Fibroblast of skin of abdomen (primary cell): ENCODE measurements at regions not wholly inside any gene's neighbourhood (a gene's known extent, or its start where the extent isn't known, plus 50 kb on each side); places are given as distances from the start of the nearest gene placed in this dataset.

Experiments
- DNase-seq: peaks from one replicate; pipeline ENCODE4 v3.0.0-alpha.2; 2013

DNA sequence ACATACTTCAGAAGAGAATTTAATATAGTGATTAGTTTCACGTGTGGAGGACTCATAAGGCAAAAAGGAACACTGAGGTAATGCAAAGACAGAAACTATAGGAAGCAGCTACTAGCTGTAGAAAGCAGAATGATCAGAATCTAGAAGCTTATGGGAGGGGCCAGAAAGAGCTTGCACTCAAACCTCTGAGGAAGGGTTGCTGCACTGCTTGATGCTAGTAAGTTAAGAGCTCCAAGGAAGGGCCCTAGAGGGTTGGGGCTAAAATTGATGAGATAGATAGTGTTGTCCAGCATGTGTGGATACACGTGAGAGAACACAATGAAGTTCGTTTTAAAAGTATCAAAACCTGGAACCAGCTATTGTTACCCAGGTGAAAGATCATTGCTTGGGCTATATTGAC is 311.1 kb downstream of the SLC6A15 start:
- DNase-seq: no peak

DNA sequence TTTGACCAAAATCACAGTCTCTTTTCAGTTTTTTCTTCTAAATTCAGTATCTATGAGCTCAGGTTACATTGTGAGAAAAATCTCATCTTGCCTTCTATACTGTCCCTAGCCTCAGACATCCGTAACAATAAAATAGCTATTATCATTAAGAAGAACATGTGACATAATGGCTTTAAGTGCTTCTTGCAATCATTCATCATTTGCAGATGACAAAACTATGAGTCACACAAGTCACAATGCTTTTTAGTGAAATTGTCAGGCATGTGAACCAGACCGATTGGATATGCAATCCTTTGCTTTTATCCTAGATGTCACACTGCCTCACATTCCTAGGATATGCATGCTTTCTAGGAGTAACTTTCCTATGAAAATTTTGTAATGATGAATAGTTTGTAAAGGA is 313.1 kb downstream of the SLC6A15 start:
- DNase-seq: peak; percentile 52

DNA sequence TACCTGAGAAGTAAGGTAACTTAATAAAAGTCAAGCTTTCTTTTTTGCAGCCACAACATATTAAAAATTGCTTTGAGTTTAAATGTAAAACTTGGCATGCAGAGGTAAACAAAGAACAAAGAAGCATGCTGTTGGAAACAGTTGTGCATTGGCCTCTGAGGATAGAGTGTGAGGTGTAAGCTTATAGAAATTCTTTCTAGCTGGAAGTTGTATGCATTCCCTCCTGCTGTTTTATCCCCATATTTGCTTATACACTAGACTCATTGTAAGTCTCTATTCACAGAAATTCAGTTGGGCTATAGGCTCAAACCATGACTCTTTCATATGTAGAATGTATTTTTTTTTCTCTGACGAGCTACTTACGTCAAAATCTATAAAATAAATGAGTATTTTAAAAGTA is 316.3 kb downstream of the SLC6A15 start:
- no peak for DNase-seq

DNA sequence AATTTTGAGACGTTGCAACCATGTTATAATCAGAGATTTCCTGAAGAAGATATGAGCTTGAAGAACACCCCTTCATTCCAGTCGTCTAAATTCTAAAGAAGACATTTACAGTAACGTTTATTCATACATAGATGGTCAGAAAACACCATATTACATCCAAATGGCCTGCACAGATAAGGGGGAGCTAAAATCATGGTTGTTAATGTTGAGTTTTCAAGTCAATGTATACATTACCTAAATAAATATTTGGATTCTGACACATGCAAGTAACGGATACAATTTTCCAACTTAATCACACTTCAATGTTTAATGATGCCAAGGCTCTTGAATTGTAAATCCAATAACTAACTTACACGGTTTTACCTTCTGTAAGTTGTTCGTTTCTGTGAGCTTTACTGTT is 318.4 kb downstream of the SLC6A15 start:
- DNase-seq: no peak

DNA sequence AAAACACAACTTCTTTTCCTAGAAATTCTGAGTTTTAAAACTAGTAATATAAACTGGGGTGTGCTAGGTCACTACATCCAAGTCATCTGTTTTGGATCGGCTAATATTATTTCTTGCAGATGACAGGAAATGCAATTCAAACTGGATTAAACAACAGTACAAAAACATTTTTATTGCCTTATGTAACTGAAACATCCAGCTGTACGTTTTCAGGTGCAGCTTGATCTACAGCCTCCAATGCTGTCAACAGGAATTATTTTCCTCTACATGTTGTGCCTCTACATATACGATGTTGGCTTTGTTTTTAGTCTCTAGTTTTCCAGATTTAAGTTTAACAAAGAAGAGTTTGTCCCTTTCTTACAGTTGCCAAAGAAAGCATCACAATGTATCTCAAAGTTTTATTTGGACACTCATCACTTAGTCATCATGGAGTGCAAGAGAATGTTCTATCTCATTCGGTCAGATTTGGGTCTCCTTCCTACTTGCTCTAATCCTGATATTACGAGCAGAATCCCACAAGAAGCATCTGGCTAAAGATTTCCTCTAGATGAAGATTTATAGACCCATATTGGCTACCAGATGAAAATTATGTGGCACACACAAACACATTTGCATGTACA is 326.7 kb downstream of the SLC6A15 start:
- peak; percentile 45 for DNase-seq

DNA sequence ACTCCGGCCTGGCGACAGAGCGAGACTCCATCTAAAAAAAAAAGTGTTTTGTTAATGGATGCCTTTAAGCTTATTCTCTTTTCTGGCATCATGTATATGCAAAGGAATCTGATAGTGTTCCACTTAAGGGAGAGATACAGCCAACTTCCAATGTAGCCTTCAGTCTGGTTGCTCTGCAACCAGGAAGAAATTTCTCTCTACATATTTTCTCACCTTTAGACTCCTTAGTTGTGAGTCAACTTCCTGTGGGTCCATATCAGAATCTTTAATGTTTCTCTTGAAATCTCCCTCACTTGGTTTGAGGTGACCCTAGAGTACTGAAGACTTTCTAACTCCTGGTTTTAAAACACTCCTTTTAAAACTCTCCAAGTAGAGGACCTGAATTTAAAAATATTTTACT is 340.4 kb downstream of the SLC6A15 start:
- DNase-seq: no peak

DNA sequence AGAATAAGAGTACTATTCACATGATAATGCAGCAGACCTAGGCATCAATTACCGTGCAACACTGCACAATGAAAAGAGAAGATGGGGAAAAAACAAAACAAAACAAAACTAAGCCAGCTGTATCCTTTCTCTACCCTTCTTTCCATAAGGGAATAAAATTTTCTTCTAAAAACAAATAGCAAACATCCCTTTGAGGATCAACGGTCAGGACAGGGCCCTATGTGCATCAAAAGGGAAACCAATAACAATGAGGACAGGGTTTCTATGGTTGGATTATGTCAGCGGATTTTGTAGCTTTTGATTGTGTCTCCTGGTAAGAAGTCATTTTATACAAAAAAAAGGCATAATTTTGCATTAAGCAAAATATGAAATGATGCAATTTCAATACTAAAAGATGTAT is 350.3 kb downstream of the SLC6A15 start:
- DNase-seq: no peak

DNA sequence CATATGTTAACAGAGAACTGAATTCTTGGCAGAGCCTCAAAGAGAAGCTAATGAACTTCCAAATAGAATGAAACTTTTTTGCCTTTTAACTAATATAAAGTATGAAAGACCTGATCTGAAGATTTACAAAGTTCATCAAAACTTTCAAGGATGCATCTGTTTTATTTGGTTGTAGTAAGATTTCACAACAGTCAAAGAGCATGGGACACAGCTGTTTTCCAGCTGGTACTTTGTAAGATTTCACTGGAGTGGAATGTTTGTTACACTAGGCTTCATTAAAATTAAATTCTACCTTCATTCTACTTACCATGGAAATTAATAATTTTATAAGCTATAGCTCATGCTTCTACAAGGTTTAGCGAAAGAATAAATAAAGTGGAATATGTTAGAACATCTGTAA is 351.2 kb downstream of the SLC6A15 start:
- peak; percentile 20 for DNase-seq

DNA sequence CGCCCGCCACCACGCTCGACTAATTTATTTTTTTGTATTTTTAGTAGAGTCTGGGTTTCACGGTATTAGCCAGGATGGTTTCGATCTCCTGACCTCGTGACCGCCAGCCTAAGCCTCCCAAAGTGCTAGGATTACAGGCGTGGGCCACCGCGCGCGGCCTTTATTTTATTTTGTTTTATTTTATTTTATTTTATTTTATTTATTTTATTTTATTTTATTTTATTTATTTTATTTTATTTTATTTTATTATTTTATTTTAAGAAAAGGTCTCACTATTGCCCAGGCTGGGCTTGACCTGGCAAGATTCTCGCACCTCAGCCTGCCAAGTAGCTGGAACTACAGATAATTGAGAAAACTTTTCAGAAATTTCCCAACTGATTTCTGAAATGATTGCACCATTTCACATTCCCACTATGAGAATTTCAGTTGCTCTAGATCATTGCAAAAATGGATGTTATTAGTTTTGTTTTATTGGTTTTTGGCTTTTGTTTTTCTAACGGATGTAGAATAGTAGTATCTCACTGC is 358.3 kb downstream of the SLC6A15 start:
- DNase-seq: no peak

DNA sequence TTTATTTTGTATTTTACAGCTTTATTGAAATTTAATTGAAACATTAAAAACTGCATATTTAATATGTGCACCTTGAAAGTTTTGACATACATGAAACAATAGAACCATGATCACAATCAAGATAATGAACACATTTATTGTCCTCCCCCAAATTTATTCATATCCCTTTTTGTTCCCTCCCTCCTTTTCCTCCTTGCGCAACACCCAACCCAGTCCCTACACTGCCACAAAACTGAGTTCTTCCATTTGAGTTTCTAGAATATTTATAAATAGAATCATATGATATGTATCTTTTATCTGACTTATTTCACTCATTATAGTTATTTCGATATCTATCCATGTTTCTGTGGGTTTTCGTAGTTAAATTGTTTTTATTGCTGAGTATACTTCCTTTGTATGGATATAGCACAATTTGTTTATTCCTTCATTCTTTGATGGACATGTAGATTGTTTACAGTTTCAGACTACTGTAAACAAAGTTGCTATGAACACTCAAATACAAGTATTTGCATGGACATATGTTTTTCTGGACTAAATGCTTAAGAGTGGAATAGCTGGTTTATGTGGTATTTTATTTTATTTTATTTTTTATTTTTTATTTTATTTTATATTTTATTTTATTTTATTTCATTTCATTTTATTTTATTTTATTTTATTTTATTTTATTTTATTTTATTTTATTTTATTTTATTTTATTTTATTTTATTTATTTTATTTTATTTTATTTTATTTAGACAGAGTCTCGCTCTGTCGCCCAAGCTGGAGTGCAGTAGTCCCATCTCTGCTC is 359.1 kb downstream of the SLC6A15 start:
- no peak for DNase-seq

DNA sequence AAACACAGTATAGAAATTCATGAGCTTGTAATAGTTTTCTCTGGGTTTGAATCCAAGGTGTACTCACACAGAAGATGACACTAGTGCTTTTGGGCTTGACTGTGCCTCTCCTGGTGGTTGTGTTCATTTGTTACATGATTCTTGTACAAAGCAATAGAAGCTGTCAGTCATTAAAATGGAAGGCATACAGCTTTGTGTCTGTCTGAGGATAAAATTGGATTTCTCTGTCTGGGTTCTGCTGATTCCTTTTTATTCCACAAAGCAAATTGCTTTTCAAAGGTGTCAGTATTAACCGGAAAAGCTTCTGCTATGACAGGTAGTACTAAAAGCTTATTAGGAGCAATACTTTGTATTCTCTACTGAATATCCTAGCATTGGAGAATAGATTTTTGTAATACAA is 361.2 kb downstream of the SLC6A15 start:
- no peak for DNase-seq

DNA sequence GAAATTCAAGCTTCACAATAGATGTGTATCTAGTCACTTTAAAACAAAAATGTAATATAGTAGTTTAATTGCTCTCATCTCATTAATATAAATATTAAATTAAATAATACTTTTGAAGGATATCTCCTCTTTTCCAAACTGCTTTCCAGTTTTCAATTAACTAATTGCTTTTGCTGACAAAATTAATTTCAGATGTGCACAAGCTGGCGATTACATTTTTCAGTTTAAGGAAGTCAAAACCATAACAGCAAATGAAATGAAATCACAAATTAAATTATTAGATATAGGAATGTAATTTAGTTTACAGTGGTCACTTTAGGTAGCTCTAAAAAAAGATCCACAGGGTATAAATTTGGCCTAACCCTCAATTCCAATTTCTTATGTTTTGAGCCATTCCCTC is 362.1 kb downstream of the SLC6A15 start:
- no peak for DNase-seq

DNA sequence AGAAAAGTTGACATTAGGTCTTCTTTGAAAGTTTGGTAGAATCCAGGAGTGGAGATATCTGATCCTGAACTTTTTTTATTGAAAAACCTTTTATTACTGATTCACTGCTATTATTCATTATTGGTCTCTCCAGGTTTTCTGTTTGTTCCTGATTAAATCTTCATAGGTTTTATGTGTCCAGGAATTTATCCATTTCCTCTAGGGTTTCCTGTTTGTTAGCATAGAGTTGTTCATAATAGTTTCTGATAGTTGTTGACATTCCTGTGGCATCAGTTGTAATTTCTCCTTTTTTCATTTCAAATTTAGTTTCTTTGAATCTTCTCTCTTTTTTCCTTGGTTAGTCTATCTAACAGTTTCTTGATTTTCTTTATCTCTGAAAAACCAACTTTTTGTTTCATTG is 370.3 kb downstream of the SLC6A15 start:
- no peak for DNase-seq

DNA sequence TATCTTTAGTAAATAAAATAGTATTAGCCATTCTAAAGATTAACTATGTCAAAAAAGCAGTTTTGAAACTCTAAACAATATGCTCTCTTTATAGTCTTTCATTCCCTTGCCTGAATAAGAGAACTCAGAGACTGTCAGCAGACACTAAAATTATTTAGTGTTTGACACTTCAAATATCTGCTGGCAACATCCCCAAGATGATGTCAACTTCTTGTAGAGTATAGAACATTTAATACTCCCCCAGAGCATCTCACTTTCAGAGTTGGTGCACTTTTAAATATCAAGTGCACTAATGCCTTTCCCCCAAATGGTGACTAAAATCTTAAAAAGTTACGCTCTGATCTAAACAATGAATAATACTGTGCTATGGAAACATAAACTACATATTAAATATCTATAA is 374.9 kb downstream of the SLC6A15 start:
- no peak for DNase-seq

DNA sequence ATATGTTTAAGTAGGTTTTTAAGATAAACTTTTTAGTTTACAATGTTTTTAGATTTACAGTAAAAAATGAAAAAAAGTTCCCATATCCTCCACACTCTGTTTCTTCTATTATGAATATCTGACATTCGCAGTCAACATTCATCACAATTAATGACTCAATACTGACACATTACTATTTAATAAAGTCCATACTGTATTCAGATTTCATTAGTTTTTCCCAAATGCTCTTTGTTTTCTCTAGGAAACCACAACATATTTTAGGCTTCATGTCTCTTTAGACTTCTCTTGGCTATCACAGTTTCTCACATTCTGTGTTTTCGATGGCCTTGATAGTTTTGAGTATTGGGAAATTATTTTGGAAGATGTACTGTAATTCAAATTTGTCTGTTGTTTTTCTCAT is 399.8 kb downstream of the SLC6A15 start:
- DNase-seq: peak; percentile 65

DNA sequence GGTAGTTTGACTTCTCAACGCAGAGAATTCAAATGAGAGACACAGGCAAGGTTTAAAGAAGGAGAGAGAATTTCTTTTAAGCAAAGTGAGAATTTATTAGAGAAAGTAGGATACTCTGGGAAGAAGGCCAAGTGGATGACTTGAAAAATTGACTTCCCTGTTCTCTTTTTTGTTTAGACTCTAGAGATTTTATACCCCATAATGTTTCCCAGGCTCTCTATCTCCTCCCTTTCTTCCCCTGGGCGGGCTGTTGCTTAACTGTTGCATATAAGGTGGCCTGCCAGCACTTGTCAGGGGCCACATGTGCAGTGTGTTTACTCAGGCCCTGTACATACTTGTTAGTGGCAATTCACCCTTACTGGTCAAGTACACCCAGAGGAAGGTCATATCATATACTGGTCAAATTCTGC is 403.7 kb downstream of the SLC6A15 start:
- DNase-seq: no peak

DNA sequence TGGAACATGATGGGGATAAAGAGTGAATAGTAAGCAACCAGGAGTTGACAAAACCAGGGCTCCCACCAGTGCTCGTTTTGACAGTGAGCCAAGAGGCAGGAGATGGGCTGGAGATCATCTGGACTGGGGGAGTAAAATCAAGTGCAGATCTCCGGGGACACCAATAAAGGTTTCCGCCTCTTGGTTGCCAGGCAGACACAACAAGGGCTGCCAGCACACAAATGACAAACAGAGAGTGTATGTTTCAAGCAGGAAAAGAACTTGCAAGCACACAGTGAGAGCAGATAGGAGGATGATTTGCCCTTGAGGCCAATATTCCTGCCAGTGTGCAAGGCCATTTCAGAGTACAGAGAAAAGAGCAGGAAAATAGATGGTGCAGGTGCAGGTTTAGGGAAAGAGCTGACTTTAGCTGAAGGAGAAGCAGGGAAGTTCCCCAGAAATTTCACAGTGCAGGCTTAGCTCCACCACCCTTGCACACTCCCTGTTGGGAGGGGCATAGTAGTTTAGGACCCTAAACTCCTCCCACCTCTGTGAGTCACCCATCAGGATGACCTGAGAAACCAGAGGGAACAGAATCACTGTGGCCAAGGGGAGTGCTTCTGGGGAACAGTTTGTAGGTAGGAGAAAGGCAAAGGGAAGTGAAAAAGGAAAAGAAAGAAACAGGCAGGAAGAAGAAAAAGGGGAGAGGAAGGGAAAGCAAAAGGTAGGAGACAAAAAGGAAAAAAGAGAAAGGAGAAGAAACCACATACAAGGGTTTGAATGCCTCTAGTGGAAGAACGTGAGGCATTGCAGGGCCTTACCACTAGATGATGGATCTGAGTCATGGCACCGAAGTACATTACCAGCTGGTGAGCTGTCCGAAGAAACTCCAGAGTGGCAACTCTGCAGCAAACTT is 404.4 kb downstream of the SLC6A15 start:
- peak; percentile 85 for DNase-seq

DNA sequence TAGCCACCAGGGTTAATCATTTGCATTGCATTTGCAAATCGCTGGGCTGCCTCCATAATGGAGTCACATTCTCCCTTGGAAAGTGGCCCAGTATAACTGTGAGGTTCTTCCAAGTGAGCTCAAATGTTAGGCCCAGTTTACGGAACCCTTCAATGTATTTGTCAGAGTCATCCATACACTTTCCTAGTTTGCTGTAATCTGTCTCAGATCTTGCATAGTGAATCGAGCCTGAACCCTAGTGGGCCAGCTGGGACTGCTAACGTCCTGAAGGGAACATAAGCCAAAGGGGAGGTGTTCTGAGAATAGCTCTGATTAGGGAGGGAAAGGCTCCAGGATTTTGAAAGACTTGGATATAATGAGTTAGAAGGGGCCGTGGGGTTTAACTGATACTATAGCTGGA is 406.3 kb downstream of the SLC6A15 start:
- no peak for DNase-seq

DNA sequence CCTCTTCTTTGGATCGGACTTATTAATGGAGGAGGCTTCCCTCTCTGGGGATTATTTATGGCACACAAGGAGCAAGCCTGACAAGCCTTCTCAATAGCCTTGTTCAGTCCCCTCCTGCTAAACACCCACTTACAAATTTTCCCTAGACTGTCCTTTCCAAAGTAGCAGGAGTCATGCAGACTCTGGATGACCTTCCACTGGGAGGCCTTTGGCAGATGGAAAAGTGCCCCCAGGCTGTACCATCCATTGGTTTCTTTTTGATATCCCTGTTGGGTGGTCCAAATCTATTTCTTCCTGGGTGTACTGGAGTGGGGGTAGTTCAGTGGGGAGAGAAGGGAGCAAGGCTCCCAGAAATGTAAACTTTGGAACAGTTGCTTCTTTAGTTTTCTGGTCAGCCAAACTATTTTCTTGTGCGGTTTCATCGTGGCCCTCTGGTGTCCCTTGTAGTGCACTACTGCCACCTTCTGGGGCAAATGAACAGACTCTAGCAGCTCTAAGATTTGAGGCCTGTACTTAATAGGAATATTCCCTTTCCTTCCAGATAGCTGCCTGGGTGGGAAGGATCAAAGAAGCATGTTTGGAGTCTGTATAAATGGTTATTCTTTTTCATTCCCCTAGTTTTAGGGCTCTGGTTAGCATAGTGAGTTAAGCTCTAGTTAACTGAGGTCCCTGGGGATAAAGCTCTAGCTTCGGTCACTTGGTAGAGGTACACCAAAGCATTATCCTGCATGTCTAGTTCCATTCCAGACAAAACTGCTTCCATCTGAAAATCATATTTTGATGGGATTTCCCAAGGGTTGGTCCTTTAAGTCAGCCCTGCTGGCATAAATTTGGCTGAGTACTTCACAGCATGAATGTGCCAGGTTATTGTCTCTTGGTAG is 409.5 kb downstream of the SLC6A15 start:
- peak; percentile 72 for DNase-seq

DNA sequence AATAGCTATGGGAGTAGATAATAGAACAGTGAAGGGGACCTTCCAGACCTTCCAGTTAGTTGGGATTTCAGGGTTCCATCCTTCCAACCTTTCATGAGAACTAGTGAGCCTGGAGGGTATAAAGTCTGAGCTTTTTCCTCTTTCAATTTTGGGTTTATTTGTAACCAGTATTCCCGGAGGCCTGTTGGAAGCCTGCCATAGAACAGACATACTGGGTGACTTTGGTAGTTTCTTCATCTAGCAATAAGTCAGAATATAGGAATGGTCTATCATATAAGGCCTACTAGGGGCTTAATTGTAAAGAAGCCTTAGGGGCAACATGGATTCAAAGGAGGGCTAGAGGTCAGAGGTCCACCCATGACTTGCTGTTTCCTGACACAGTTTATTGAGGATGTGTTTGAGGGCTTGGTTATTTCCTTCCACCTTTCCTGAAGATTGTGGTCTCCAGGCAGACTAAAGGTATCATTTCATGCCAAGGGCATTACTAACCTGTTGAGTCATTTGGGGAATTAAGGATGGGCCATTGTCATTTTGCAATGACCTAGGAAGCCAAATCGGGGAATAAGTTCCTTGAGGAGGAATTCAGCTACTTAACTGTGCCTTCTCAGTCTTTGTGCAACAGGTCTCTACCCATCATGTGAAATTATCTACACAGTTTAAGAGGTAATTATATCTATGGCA is 410.3 kb downstream of the SLC6A15 start:
- no peak for DNase-seq

DNA sequence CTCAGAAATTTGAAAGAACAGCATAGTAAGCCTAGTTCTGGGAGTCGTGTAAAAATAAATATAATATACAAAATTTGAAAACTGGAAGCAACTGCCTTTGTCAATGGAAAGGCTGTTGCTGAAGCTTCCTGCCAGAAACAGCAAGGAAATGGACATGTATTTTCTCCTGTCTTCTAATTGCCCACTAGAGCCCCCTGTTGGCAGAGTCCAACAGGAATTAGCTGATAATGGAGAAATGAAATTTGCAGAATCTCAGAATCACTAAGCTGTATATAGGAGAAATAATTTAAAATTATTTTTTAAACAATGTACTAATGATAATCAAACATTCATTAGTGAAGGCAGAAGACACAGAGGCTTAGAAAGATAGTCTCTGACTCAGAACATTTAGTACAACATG is 414.8 kb downstream of the SLC6A15 start:
- peak; percentile 57 for DNase-seq

DNA sequence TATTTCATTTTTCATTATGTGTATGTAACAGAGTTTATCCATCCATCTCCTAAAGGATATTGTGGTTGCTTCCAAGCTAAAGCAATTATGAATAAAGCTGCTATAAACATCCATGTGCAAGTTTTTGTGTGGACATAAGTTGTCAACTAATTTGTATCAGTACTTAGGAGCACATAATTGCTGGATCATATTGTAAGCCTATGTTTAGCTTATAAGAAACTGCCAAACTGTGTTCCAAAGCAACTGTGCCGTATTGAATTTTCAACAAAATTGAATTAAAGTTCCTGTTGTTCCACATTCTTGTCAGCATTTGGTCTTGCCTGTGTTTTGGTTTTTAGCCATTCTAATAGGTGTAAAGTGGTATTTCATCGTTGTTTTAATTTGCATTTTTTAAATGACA is 416.9 kb downstream of the SLC6A15 start:
- no peak for DNase-seq
